Uterus (tissue), 3 donors: ENCODE measurements at regions not wholly inside any gene's neighbourhood (a gene's known extent, or its start where the extent isn't known, plus 50 kb on each side); places are given as distances from the start of the nearest gene placed in this dataset.

ENCODE experiments used
- DNase-seq, 2 donors: peaks; one replicate each; pipeline ENCODE4 v3.0.0-alpha.2; 2019 to 2020
- H3K27ac ChIP-seq, 2 donors: fragments of 200-600 bp; sonication (generic); 1 replicate in 1 of 2; 2 replicates in 1 of 2; pipeline ENCODE4 v1.5.1; 2016 to 2018
- H3K27me3 ChIP-seq, 2 donors: fragments of 200-600 bp; sonication (generic); one replicate each; pipeline ENCODE4 v1.5.1; 2018 to 2019; ENCODE audit warnings: control low read depth in 1 of 2
- H3K36me3 ChIP-seq, 2 donors: fragments of 200-600 bp; sonication (generic); one replicate each; pipeline ENCODE4 v1.5.1; 2019; ENCODE audit warnings: control low read depth in 1 of 2
- H3K4me1 ChIP-seq, 2 donors: fragments of 200-600 bp; sonication (generic); one replicate each; pipeline ENCODE4 v1.5.1; 2018 to 2019; ENCODE audit warnings: control low read depth in 1 of 2
- H3K4me3 ChIP-seq, 2 donors: fragments of 200-600 bp; sonication (generic); 1 replicate in 1 of 2; 2 replicates in 1 of 2; pipeline ENCODE4 v1.5.1; 2018 to 2019; ENCODE audit warnings: mild to moderate bottlenecking in 1 of 2
- H3K9me3 ChIP-seq, 2 donors: fragments of 200-600 bp; sonication (generic); one replicate each; pipeline ENCODE4 v1.5.1; 2019; ENCODE audit warnings: control low read depth in 1 of 2
- POLR2A ChIP-seq, 2 donors: fragments of 450-650 bp; IDR thresholded peaks; one replicate each; pipeline ENCODE4 v1.6.1; 2016; ENCODE audit warnings: antibody characterized with exemption in 2 of 2, mild to moderate bottlenecking in 1 of 2, moderate library complexity in 1 of 2
- intact Hi-C: fragments of 100-400 bp; cut with DNase I; formaldehyde crosslinking; loops from one replicate; pipeline ENCODE4 v1.15.1; 2023; ENCODE audit warnings: low total_unique reads
- TF ChIP-seq, protein P1 (sequence below), 4 experiments: fragments of 200-600 bp in 2 of 4; fragments of 450-650 bp in 2 of 4; sonication (generic) in 2 of 4; IDR thresholded peaks; one replicate each; pipeline ENCODE4 v1.5.1; 2016 to 2019; ENCODE audit warnings: antibody characterized with exemption in 4 of 4, mild to moderate bottlenecking in 2 of 4, moderate library complexity in 1 of 4
- donor health status: DM: yes; HTN: yes; CAD: no.

DNA sequence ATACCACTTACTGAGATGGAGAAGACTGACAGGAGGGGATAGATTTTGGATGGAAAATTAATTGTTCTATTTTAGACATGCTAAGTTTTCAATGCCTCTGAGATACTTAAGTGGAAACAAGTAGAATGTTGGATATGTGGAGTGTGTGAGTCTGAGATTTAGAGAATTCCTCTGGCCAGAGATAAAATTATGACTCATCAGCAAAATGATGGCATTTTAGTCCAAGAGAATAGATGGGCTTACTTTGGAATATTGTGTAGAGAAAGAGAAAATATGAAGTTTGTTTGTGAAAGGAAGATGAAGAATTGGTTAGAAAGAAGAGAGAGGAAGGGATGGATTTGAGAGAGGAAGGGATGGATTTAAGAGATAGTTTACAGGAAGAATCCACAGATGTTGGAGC lies 108.6 kb upstream of the PPP1R2C start:
- no peak for DNase-seq
- Histone ChIP-seq H3K9me3 (no peaks in the 10 kb centered on the region), H3K4me1 (no peaks in the 10 kb centered on the region), H3K27me3 (peaks cover 0 to 8% of the 10 kb centered on the region in 2 donors), H3K4me3 (no peak overlapping the region), H3K27ac (no peak overlapping the region), H3K36me3 (no peaks in the 10 kb centered on the region)
- intact Hi-C loops: no loop called here
- TF ChIP-seq POLR2A (IDR thresholded peaks at IDR 0.05): no peak
- TF ChIP-seq, protein P1, sequence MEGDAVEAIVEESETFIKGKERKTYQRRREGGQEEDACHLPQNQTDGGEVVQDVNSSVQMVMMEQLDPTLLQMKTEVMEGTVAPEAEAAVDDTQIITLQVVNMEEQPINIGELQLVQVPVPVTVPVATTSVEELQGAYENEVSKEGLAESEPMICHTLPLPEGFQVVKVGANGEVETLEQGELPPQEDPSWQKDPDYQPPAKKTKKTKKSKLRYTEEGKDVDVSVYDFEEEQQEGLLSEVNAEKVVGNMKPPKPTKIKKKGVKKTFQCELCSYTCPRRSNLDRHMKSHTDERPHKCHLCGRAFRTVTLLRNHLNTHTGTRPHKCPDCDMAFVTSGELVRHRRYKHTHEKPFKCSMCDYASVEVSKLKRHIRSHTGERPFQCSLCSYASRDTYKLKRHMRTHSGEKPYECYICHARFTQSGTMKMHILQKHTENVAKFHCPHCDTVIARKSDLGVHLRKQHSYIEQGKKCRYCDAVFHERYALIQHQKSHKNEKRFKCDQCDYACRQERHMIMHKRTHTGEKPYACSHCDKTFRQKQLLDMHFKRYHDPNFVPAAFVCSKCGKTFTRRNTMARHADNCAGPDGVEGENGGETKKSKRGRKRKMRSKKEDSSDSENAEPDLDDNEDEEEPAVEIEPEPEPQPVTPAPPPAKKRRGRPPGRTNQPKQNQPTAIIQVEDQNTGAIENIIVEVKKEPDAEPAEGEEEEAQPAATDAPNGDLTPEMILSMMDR (IDR thresholded peaks at IDR 0.05): no peak

- DNase-seq: no peak
- intact Hi-C loops: no loop called here
- Histone ChIP-seq H3K4me1 (no peaks in the 10 kb centered on the region), H3K4me3 (no peak overlapping the region), H3K9me3 (no peaks in the 10 kb centered on the region), H3K27me3 (no peaks in the 10 kb centered on the region), H3K27ac (no peak overlapping the region), H3K36me3 (no peaks in the 10 kb centered on the region)
- no peak for TF ChIP-seq POLR2A (IDR thresholded peaks at IDR 0.05)
- TF ChIP-seq, protein P1 (IDR thresholded peaks at IDR 0.05): no peak
Measured at GRCh38 chrX:42900947-42901346, 123.0 kb upstream of the PPP1R2C start.

DNA sequence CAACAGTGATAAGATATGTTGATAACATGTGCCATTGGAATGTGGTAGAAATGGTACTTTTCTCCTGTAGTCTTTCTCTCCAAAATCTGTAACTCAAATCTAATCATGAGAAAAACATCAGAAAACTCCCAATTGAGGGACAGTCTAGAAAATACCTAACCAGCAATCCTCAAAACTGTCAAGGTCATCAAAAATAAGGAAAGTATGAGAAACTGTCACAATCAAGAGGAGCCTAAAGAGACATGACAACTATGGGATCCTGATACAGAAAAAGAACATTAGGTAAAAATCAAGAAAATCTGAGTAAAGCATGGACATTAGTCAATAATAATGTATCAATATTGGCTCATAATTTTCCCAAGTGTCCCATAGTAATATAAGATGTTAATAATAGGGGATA lies 124.5 kb upstream of the PPP1R2C start:
- no peaks in the 10 kb centered on the region for H3K9me3 ChIP-seq
- H3K27ac ChIP-seq: no peak overlapping the region
- DNase-seq: no peak
- H3K4me3 ChIP-seq: no peak overlapping the region
- TF ChIP-seq, protein P1 (IDR thresholded peaks at IDR 0.05): no peak
- TF ChIP-seq POLR2A (IDR thresholded peaks at IDR 0.05): no peak
- H3K36me3 ChIP-seq: no peaks in the 10 kb centered on the region
- no peaks in the 10 kb centered on the region for H3K27me3 ChIP-seq
- H3K4me1 ChIP-seq: no peaks in the 10 kb centered on the region
- intact Hi-C loops: no loop called here

GRCh38 chrX:42920752-42921151 lies 142.8 kb upstream of the PPP1R2C start:
- Histone ChIP-seq H3K36me3 (no peaks in the 10 kb centered on the region), H3K27me3 (no peaks in the 10 kb centered on the region), H3K4me3 (no peak overlapping the region), H3K9me3 (no peaks in the 10 kb centered on the region), H3K4me1 (no peaks in the 10 kb centered on the region), H3K27ac (no peak overlapping the region)
- no peak for TF ChIP-seq POLR2A (IDR thresholded peaks at IDR 0.05)
- TF ChIP-seq, protein P1 (IDR thresholded peaks at IDR 0.05): no peak
- DNase-seq: no peak
- intact Hi-C loops: no loop called here

- intact Hi-C loops: no loop called here
- Histone ChIP-seq H3K4me3 (no peak overlapping the region), H3K4me1 (no peaks in the 10 kb centered on the region), H3K27me3 (no peaks in the 10 kb centered on the region), H3K27ac (no peak overlapping the region), H3K36me3 (no peaks in the 10 kb centered on the region), H3K9me3 (no peaks in the 10 kb centered on the region)
- no peak for DNase-seq
- no peak for TF ChIP-seq POLR2A (IDR thresholded peaks at IDR 0.05)
- TF ChIP-seq, protein P1 (IDR thresholded peaks at IDR 0.05): no peak
Measured at GRCh38 chrX:42930071-42930470, 152.1 kb upstream of the PPP1R2C start.
